HCT116 (cell line): ENCODE measurements at regions not wholly inside any gene's neighbourhood (a gene's known extent, or its start where the extent isn't known, plus 50 kb on each side); places are given as distances from the start of the nearest gene placed in this dataset.

Source experiments
- ATAC-seq: fragments of 200-7000 bp; cut with Tn5 transposase; 2 replicates; pipeline ENCODE4 v1.9.1; 2020; ENCODE audit warnings: mild to moderate bottlenecking, moderate library complexity
- BruUV-seq: library from RNA; stranded (reverse); fragments of 400-500 nt; replicated peaks from 2 replicates; lab custom pipeline; 2021; lab: Mats Ljungman, UMichigan
- CTCF ChIA-PET: fragments of 300-600 bp; sonication (Branson Sonifier 250); formaldehyde crosslinking; loops from one replicate; lab custom pipeline; 2021; ENCODE audit warnings: antibody characterized with exemption; lab: Charles Lee
- POLR2A ChIA-PET: fragments of 300-600, 350-600 bp; sonication (Branson Sonifier 250); formaldehyde crosslinking; loops from one replicate; lab custom pipeline; 2021; ENCODE audit warnings: antibody characterized with exemption; lab: Charles Lee
- RAD21 ChIA-PET, 2 experiments: fragments of 300-600 bp; sonication (Branson Sonifier 250); formaldehyde crosslinking; loops; one replicate each; lab custom pipeline; 2023; ENCODE audit warnings: low total read pairs in 2 of 2; ENCODE audit not compliant: uncharacterized antibody in 2 of 2, unreplicated experiment in 2 of 2, low non-redundant PET in 1 of 2; lab: Charles Lee
- DNase-seq: peaks from one replicate; pipeline ENCODE4 v3.0.0-alpha.2; 2010; ENCODE audit warnings: low read depth, low spot score
- H2AFZ ChIP-seq: fragments of 200-600 bp; shearing (Covaris generic), sonication (generic); 2 replicates; pipeline ENCODE4 v1.6.1; 2017; ENCODE audit warnings: low read depth, mixed run types, mixed read lengths, antibody characterized with exemption, low read length; ENCODE audit not compliant: poor library complexity, severe bottlenecking
- H3K27ac ChIP-seq: 2 replicates; pipeline ENCODE4 v1.5.1; 2012; ENCODE audit warnings: low read depth, low read length
- H3K27me3 ChIP-seq: fragments of 200-600 bp; sonication (generic); 2 replicates; pipeline ENCODE4 v1.6.1; 2016; ENCODE audit warnings: mixed run types, low read length, mixed read lengths; ENCODE audit not compliant: insufficient read depth
- H3K36me3 ChIP-seq, 2 experiments: fragments of 200-500 bp in 1 of 2; fragments of 200-600 bp in 1 of 2; sonication (Bioruptor generic) in 1 of 2; sonication (generic) in 1 of 2; 2 replicates each; pipeline versions ENCODE4 v1.5.1 to v1.6.1; 2014 to 2016; ENCODE audit warnings: low read length in 2 of 2, inconsistent platforms in 1 of 2, mixed read lengths in 1 of 2, mixed run types in 1 of 2; ENCODE audit not compliant: insufficient read depth in 2 of 2, control insufficient read depth in 1 of 2
- H3K4me1 ChIP-seq, 2 experiments: fragments of 200-600 bp in 1 of 2; sonication (generic) in 1 of 2; 2 replicates each; pipeline versions ENCODE4 v1.5.1 to v1.6.1; 2012 to 2017; ENCODE audit warnings: low read length in 2 of 2, inconsistent platforms in 1 of 2, mild to moderate bottlenecking in 1 of 2, mixed read lengths in 1 of 2, mixed run types in 1 of 2, moderate library complexity in 1 of 2; ENCODE audit not compliant: insufficient read depth in 2 of 2, control insufficient read depth in 1 of 2
- H3K4me2 ChIP-seq: fragments of 200-600 bp; sonication (generic); 2 replicates; pipeline ENCODE4 v1.6.1; 2017; ENCODE audit warnings: mixed run types, low read length, mixed read lengths
- H3K4me3 ChIP-seq, 2 experiments: fragments of 200-600 bp in 1 of 2; sonication (generic) in 1 of 2; replicated peaks in 1 of 2; 2 replicates each; pipeline ENCODE4 v1.5.1; 2011 to 2016; ENCODE audit warnings: low read length in 2 of 2, control low read depth in 1 of 2, low read depth in 1 of 2, mild to moderate bottlenecking in 1 of 2, mixed read lengths in 1 of 2, mixed run types in 1 of 2
- H3K79me2 ChIP-seq: fragments of 200-600 bp; sonication (generic); 2 replicates; pipeline ENCODE4 v1.6.1; 2017; ENCODE audit warnings: mild to moderate bottlenecking, mixed run types, low read length, moderate library complexity, mixed read lengths; ENCODE audit not compliant: insufficient read depth
- H3K9ac ChIP-seq: fragments of 200-600 bp; sonication (generic); 2 replicates; pipeline ENCODE4 v1.6.1; 2016; ENCODE audit warnings: low read length, mixed read lengths
- H3K9me2 ChIP-seq: fragments of 200-600 bp; sonication (generic), shearing (Covaris generic); 2 replicates; pipeline ENCODE4 v1.6.1; 2017; ENCODE audit warnings: mixed run types, mild to moderate bottlenecking, moderate library complexity; ENCODE audit not compliant: insufficient read depth
- H3K9me3 ChIP-seq, 2 experiments: fragments of 200-500 bp in 1 of 2; fragments of 200-600 bp in 1 of 2; sonication (Bioruptor generic) in 1 of 2; sonication (generic) in 1 of 2; 2 replicates each; pipeline ENCODE4 v1.6.1; 2014 to 2017; ENCODE audit warnings: low read length in 2 of 2, mixed read lengths in 2 of 2, inconsistent platforms in 1 of 2, low read depth in 1 of 2, mild to moderate bottlenecking in 1 of 2, mixed run types in 1 of 2, moderate library complexity in 1 of 2; ENCODE audit not compliant: control insufficient read depth in 1 of 2, insufficient read depth in 1 of 2
- H4K20me1 ChIP-seq: fragments of 200-600 bp; sonication (generic), shearing (Covaris generic); 2 replicates; pipeline ENCODE4 v1.6.1; 2017; ENCODE audit warnings: mixed run types, mild to moderate bottlenecking, moderate library complexity; ENCODE audit not compliant: insufficient read depth
- ATF3 ChIP-seq: IDR thresholded peaks from 2 replicates; pipeline ENCODE4 v1.6.1; 2012
- CTCF ChIP-seq, 3 experiments: fragments of 200-600 bp in 1 of 3; sonication (generic) in 1 of 3; IDR thresholded peaks in 2 of 3; conservative IDR thresholded peaks in 1 of 3; 2 replicates each; pipeline ENCODE4 v1.5.1; 2012 to 2017; ENCODE audit warnings: low read depth in 2 of 3, low read length in 2 of 3, antibody characterized with exemption in 1 of 3, borderline replicate concordance in 1 of 3, control low read depth in 1 of 3, mild to moderate bottlenecking in 1 of 3, mixed read lengths in 1 of 3, mixed run types in 1 of 3, moderate library complexity in 1 of 3; ENCODE audit not compliant: insufficient read depth in 1 of 3
- EGR1 ChIP-seq: IDR thresholded peaks from 2 replicates; pipeline ENCODE4 v1.6.1; 2012; ENCODE audit warnings: low read depth
- ELF1 ChIP-seq: IDR thresholded peaks from 2 replicates; pipeline ENCODE4 v1.6.1; 2012; ENCODE audit warnings: low read depth, borderline replicate concordance
- EZH2 ChIP-seq: fragments of 200-600 bp; sonication (generic); IDR thresholded peaks from 2 replicates; pipeline ENCODE4 v1.6.1; 2017; ENCODE audit warnings: antibody characterized with exemption, mixed run types
- EZH2phosphoT487 ChIP-seq: fragments of 200-600 bp; IDR thresholded peaks from 2 replicates; pipeline ENCODE4 v1.6.1; 2018; ENCODE audit warnings: antibody characterized with exemption, borderline replicate concordance
- JUND ChIP-seq: IDR thresholded peaks from 2 replicates; pipeline ENCODE4 v1.6.1; 2012
- MAX ChIP-seq: IDR thresholded peaks from 2 replicates; pipeline ENCODE4 v1.6.1; 2012
- POLR2A ChIP-seq: IDR thresholded peaks from 2 replicates; pipeline ENCODE4 v1.7.0; 2011; ENCODE audit warnings: borderline replicate concordance; ENCODE audit not compliant: insufficient read depth, insufficient read length; ENCODE audit errors: extremely low read depth
- POLR2AphosphoS5 ChIP-seq: IDR thresholded peaks from 2 replicates; pipeline ENCODE4 v1.6.1; 2011; ENCODE audit warnings: mild to moderate bottlenecking, low read depth, low read length, moderate library complexity
- RAD21 ChIP-seq: IDR thresholded peaks from 2 replicates; pipeline ENCODE4 v1.6.1; 2012; ENCODE audit warnings: low read depth, mild to moderate bottlenecking
- REST ChIP-seq: IDR thresholded peaks from 2 replicates; pipeline ENCODE4 v1.6.1; 2012; ENCODE audit warnings: low read depth
- SIN3A ChIP-seq: IDR thresholded peaks from 2 replicates; pipeline ENCODE4 v1.6.1; 2012; ENCODE audit warnings: low read depth
- SP1 ChIP-seq: IDR thresholded peaks from 2 replicates; pipeline ENCODE4 v1.6.1; 2012; ENCODE audit warnings: low read depth
- SRF ChIP-seq: IDR thresholded peaks from 2 replicates; pipeline ENCODE4 v1.6.1; 2012; ENCODE audit warnings: low read depth
- YY1 ChIP-seq: IDR thresholded peaks from 2 replicates; pipeline ENCODE4 v1.6.1; 2011; ENCODE audit warnings: low read length, low read depth, moderate library complexity, mild to moderate bottlenecking; ENCODE audit not compliant: insufficient replicate concordance; ENCODE audit errors: extremely low read depth
- ZBTB33 ChIP-seq: IDR thresholded peaks from 2 replicates; pipeline ENCODE4 v1.6.1; 2011; ENCODE audit warnings: mild to moderate bottlenecking, low read length, moderate library complexity; ENCODE audit not compliant: insufficient replicate concordance; ENCODE audit errors: extremely low read depth
- ZFX ChIP-seq: fragments of 450-650 bp; IDR thresholded peaks from 2 replicates; pipeline ENCODE4 v1.6.1; 2017
- ZNF274 ChIP-seq: fragments of 200-500 bp; sonication (Bioruptor generic); IDR thresholded peaks from 2 replicates; pipeline ENCODE4 v1.6.1; 2014; ENCODE audit warnings: mild to moderate bottlenecking, low read depth, low read length, inconsistent platforms
- intact Hi-C: fragments of 100-400 bp; cut with micrococcal nuclease; formaldehyde crosslinking; loops from 2 replicates; pipeline ENCODE4 v1.10.0; 2022

- ATAC-seq (no peak), DNase-seq (no peak)
- Histone ChIP-seq H3K36me3 (no peaks in the 10 kb centered on the region), H3K9me3 (no peaks in the 10 kb centered on the region), H3K9ac (no peak overlapping the region), H3K27ac (no peak overlapping the region), H3K9me2 (no peaks in the 10 kb centered on the region), H3K4me1 (no peaks in the 10 kb centered on the region), H3K4me3 (no peak overlapping the region), H3K79me2 (no peaks in the 10 kb centered on the region), H3K27me3 (no peaks in the 10 kb centered on the region), H4K20me1 (no peaks in the 10 kb centered on the region), H3K4me2 (no peak overlapping the region), H2AFZ (no peak overlapping the region)
- no TSS peak for BruUV-seq
- POLR2A ChIA-PET = no interaction called here
- TF ChIP-seq ZNF274 (no peak), SIN3A (no peak), JUND (no peak), MAX (no peak), ATF3 (no peak), RAD21 (no peak), EZH2 (no peak), REST (no peak), SRF (no peak), SP1 (no peak), ZFX (no peak), EZH2phosphoT487 (no peak), YY1 (no peak), EGR1 (no peak), POLR2AphosphoS5 (no peak), ZBTB33 (no peak), ELF1 (no peak), POLR2A (no peak), CTCF (IDR thresholded peaks at IDR 0.05 in 2 of 3, conservative IDR thresholded peaks at IDR 0.05 in 1 of 3; ENCODE audit: borderline replicate concordance in 1 of 3, insufficient read depth in 1 of 3, low read depth in 2 of 3, low read length in 2 of 3) (no peak)
- RAD21 ChIA-PET = no interaction called here
- intact Hi-C loops = no loop called here
- CTCF ChIA-PET = no interaction called here
These were observed 63.3 kb upstream of the TRPC3 start for GRCh38 chr4:122015203-122015602.
